Esophagus squamous epithelium (tissue), 4 donors: ENCODE measurements at regions not wholly inside any gene's neighbourhood (a gene's known extent, or its start where the extent isn't known, plus 50 kb on each side); places are given as distances from the start of the nearest gene placed in this dataset.

Source experiments
- POLR2A ChIP-seq, 4 donors: fragments of 450-650 bp; IDR thresholded peaks; one replicate each; pipeline ENCODE4 v1.6.1; 2017; ENCODE audit warnings: antibody characterized with exemption in 4 of 4, mild to moderate bottlenecking in 4 of 4, moderate library complexity in 3 of 4
- TF ChIP-seq, protein P1 (sequence below), 6 experiments: fragments of 450-650 bp in 4 of 6; fragments of 200-600 bp in 2 of 6; sonication (generic) in 2 of 6; IDR thresholded peaks; one replicate each; pipeline ENCODE4 v1.5.1; 2016 to 2019; ENCODE audit warnings: antibody characterized with exemption in 6 of 6, mild to moderate bottlenecking in 4 of 6, moderate library complexity in 4 of 6

DNA sequence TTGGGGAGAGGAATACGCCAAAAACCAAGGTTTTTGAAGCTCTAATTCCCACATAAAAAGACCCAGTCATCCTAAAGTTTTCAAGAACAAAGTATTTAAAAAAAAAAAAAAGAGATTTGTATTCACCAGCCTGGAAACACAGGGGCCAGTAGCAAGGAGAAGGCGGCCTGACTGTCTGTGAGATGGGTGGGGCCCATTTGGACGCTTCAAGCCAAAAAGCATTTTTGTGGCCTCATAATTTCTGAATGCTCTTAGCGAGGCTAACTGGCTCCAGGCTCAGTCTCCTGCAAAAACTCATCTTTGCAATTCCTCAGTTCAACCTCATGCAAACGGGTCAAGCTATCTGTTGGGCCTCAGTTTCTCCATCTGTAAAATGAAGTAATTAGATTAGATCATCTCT, 514.1 kb downstream of the MED13L start:
- TF ChIP-seq, protein P1, sequence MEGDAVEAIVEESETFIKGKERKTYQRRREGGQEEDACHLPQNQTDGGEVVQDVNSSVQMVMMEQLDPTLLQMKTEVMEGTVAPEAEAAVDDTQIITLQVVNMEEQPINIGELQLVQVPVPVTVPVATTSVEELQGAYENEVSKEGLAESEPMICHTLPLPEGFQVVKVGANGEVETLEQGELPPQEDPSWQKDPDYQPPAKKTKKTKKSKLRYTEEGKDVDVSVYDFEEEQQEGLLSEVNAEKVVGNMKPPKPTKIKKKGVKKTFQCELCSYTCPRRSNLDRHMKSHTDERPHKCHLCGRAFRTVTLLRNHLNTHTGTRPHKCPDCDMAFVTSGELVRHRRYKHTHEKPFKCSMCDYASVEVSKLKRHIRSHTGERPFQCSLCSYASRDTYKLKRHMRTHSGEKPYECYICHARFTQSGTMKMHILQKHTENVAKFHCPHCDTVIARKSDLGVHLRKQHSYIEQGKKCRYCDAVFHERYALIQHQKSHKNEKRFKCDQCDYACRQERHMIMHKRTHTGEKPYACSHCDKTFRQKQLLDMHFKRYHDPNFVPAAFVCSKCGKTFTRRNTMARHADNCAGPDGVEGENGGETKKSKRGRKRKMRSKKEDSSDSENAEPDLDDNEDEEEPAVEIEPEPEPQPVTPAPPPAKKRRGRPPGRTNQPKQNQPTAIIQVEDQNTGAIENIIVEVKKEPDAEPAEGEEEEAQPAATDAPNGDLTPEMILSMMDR (IDR thresholded peaks at IDR 0.05) = no peak
- no peak for TF ChIP-seq POLR2A (IDR thresholded peaks at IDR 0.05)
